Skeletal muscle satellite cell (primary cell): ENCODE measurements at regions not wholly inside any gene's neighbourhood (a gene's known extent, or its start where the extent isn't known, plus 50 kb on each side); places are given as distances from the start of the nearest gene placed in this dataset.
"Not testable (repeated sequence)": the region's sequence is repeated elsewhere in the genome, so short reads cannot be mapped to it uniquely, and the experiment has no call there.

ENCODE experiments used
- H3K27me3 ChIP-seq: 2 replicates; pipeline ENCODE4 v1.7.0; 2013; ENCODE audit warnings: low read length; ENCODE audit not compliant: control insufficient read depth, insufficient read depth
- H3K36me3 ChIP-seq: 2 replicates; pipeline ENCODE4 v1.7.0; 2013; ENCODE audit warnings: mild to moderate bottlenecking, control low read depth, low read length; ENCODE audit not compliant: insufficient read depth
- H3K4me1 ChIP-seq: 2 replicates; pipeline ENCODE4 v1.7.0; 2013; ENCODE audit warnings: low read length; ENCODE audit not compliant: control insufficient read depth, insufficient read depth
- H3K4me2 ChIP-seq: 2 replicates; pipeline ENCODE4 v1.7.0; 2013; ENCODE audit warnings: mild to moderate bottlenecking, low read length
- H3K4me3 ChIP-seq: 2 replicates; pipeline ENCODE4 v1.7.0; 2013; ENCODE audit warnings: low read length
- H3K9ac ChIP-seq: 2 replicates; pipeline ENCODE4 v1.7.0; 2013; ENCODE audit warnings: mild to moderate bottlenecking, low read depth, low read length, moderate library complexity
- H3K9me3 ChIP-seq: replicated peaks from 2 replicates; pipeline ENCODE4 v1.7.0; 2013; ENCODE audit warnings: mild to moderate bottlenecking, control low read depth, low read length

DNA sequence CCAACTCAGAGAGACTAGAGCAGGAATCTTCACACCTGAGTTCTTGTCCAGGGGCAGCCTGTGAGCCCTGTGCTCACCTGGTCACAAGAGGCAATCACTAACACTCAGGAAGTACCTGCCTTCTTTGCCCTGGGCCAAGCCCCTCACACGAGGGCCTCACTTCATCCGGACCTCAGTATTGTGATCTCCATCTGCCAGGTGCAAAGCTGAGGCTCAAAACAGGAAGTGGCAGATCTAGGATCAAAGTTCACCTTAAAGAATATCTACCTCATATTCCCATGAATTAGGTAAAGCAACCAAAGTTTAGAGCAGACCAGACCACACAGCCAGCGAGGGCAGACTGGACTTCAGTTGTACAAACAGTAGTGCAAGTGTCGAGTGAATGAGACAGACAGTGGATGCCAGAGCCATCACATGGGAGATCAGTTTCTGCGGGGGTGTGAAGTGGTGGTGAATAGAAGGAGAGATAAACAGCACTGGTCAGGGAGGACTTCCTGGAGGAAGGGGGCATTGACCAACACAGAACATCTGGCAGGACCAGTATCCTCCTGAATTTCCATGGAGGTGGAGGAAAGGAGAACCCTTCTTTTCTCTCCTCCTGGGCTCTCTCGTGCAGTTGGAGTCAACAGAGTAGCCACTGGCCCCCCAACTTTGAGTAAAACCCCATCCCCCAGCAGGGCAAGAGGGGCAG lies 116.6 kb upstream of the ZBTB40 start:
- Histone ChIP-seq H3K36me3 (no peaks in the 10 kb centered on the region), H3K4me2 (no peak overlapping the region), H3K4me3 (no peak overlapping the region), H3K9me3 (no peaks in the 10 kb centered on the region), H3K27me3 (peaks cover 42% of the 10 kb centered on the region), H3K4me1 (no peaks in the 10 kb centered on the region), H3K9ac (no peak overlapping the region)

DNA sequence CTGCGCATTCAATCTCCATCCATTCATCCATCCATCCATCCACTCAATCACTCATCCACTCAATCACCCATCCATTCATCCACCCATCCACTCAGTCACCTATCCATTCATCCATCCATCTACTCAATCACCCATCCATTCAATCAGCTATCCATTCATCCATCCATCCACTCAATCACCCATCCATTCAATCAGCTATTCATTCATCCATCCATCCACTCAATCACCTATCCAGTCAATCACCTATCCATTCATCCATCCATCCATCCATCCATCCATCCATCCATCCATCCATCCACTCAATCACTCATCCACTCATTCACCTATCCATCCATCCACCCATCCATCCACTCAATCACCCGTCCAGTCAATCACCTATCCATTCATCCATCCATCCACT lies 115.4 kb upstream of the ZBTB40 start:
- not testable (repeated sequence) for H3K9me3 ChIP-seq, H3K9ac ChIP-seq, H3K36me3 ChIP-seq, H3K4me3 ChIP-seq, H3K4me2 ChIP-seq, H3K4me1 ChIP-seq
- peaks cover 49% of the 10 kb centered on the region for H3K27me3 ChIP-seq

DNA sequence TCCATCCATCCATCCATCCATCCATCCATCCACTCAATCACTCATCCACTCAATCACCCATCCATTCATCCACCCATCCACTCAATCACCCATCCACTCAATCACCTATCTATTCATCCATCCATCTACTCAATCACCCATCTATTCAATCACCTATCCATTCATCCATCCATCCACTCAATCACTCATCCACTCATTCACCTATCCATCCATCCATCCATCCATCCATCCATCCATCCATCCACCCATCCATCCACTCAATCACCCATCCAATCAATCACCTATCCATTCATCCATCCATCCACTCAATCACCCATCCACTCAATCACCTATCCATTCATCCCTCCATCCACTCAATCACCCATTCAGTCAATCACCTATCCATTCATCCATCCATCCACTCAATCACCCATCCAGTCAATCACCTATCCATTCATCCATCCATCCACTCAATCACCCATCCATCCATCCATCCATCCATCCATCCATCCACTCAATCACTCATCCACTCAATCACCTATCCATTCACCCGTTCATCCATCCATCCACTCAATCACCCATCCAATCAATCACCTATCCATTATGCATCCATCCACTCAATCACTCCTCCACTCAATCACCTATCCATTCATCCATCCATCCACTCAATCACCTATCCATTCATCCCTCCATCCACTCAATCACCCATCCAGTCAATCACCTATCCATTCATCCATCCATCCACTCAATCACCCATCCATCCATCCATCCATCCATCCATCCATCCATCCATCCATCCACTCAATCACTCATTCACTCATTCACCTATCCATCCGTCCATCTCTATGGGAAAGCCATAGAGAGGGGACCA lies 114.7 kb upstream of the ZBTB40 start:
- H3K27me3 ChIP-seq, result peaks cover 52% of the 10 kb centered on the region
- not testable (repeated sequence) for H3K36me3 ChIP-seq, H3K9ac ChIP-seq

DNA sequence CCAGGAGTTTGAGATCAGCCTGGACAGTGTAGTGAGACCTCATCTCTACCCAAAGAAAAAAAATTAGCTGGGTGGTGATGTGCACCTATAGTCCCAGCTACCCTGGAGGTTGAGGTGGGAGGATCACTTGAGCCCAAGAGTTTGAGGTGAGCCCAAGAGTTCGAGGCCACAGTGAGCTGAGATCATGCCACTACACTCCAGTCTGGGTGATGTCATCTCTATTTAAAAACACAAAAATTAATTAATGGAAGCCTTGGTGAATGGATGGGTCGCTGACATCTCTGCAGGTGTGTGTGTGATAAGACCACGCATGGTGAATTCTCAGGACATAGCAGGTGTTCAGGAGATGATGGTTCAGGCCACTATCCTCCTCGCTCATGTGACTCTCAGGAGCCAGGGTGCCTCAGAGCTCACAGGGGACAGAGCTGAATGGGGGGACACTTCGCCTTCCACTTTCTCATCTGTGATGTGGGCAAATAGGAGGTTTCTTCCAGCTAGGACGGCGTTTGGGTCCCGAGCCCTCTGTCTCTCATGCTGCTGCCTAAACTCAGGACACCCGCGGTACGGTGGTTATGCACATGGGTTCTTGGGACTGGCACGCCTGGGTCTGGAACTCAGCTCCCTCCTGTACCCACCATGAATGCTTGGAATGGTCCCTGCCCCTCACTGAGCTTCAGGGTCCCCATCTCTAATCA lies 113.4 kb upstream of the ZBTB40 start:
- Histone ChIP-seq H3K4me3 (no peak overlapping the region), H3K9me3 (no peaks in the 10 kb centered on the region), H3K9ac (no peak overlapping the region), H3K4me2 (no peak overlapping the region), H3K36me3 (no peaks in the 10 kb centered on the region), H3K27me3 (peaks cover 58% of the 10 kb centered on the region), H3K4me1 (no peaks in the 10 kb centered on the region)

More for the DNA sequence above, 114.7 kb upstream of the ZBTB40 start:
- not testable (repeated sequence) for H3K4me3 ChIP-seq, H3K4me2 ChIP-seq, H3K9me3 ChIP-seq, H3K4me1 ChIP-seq

DNA sequence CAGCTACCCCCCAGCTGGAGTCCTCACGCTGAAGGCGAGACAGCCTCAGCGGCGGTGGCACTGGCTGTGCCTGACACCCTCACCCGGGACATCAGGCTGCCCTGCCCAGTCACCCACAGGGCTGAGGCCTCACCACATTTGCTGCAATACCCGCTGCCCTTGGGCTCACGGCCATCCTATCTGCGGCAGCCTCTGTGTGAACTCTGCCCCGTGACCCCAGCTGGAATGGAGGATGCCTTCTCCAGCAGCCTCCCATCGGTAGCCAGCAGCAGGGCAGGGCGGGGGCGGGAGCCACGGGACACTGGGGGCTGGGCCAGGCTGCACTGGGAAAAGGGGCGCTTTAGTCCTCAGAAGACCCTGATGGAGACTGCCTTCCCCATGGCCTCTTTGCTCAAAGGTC lies 112.4 kb upstream of the ZBTB40 start:
- Histone ChIP-seq H3K4me1 (no peaks in the 10 kb centered on the region), H3K27me3 (peaks cover 64% of the 10 kb centered on the region), H3K36me3 (no peaks in the 10 kb centered on the region), H3K4me3 (no peak overlapping the region), H3K9me3 (no peaks in the 10 kb centered on the region), H3K4me2 (no peak overlapping the region), H3K9ac (no peak overlapping the region)

DNA sequence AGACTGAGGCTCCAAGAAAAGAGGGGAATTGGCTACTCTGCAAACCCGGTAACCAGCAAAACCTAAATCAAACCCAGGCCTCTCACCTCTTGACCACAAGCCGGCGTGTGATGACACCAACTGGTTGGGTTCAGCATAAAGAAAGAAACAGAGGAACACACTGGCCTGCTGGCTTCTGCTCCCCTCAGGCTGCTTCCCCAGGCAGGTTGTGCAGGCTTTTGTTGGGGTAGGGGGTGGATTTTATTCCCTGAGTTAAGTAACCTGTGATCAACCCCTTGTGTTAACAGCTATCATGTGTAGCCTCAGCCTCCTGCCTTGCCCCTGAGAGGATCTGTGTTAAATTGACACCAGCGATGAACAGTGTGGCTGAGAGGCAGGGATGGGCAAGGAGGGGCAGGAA lies 111.6 kb upstream of the ZBTB40 start:
- no peaks in the 10 kb centered on the region for H3K4me1 ChIP-seq
- no peak overlapping the region for H3K4me3 ChIP-seq
- no peak overlapping the region for H3K9ac ChIP-seq
- H3K4me2 ChIP-seq, result no peak overlapping the region
- no peaks in the 10 kb centered on the region for H3K9me3 ChIP-seq
- H3K36me3 ChIP-seq, result no peaks in the 10 kb centered on the region
- peaks cover 72% of the 10 kb centered on the region for H3K27me3 ChIP-seq

DNA sequence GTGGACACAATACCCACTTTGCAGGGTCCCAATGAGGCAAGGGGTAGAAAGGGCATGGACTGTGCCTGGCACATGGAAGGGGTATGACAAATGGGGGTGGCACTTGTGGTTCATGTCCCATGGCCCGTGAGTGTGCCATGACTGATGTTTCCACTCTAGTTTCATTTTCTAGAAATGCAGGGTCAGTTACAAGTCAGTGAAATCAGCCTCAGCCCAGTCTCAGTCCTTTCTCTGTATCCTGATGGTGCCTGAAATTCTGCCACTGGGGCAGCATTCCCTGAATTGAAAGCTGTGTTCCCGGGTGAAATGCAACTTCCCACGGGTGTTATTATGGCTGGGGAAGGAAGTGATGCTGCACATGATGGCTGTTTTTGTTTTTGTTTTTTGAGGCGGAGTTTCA lies 110.8 kb upstream of the ZBTB40 start:
- no peaks in the 10 kb centered on the region for H3K9me3 ChIP-seq
- peaks cover 76% of the 10 kb centered on the region for H3K27me3 ChIP-seq
- no peak overlapping the region for H3K4me2 ChIP-seq
- no peaks in the 10 kb centered on the region for H3K36me3 ChIP-seq
- no peaks in the 10 kb centered on the region for H3K4me1 ChIP-seq
- H3K9ac ChIP-seq, result no peak overlapping the region
- H3K4me3 ChIP-seq, result no peak overlapping the region

DNA sequence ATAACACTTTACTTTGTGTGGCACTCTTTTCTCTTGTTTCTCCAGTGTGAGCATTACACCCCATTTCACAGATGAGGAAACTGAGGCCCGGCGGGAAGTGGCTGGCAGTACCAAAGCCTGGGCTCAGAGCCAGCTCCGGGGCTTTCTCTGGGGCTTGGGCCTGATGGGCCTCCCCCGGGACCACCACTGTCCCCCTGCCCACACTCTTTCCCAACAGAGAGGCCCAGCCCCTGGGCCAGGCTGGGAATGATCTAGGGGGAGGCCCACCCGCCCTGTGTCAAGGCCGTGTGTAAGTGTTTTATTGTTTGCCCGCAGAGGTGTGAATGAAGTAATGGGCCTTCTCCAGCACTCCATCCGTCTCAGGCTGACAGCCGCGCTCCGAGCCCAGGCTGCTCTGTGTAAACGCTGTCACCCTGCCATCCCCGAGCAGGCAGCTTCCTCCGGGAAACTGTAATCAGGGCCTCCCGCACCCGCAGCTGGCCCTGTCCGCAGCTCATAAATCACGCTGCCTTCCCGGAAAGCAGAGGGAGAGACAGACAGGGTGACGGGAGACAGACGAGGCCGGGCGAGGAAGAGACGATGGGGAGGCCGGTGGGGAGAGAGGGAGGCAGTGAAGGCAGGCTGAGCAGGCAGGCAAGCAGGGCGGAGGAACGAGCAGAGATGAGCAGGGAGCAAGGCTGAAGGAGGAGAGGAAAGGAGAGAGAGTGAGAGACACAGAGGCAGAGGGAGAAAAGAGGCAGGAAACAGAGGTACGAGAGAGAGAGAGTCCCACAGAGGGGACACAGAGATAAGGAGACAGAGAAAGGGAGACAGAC lies 109.7 kb upstream of the ZBTB40 start:
- no peaks in the 10 kb centered on the region for H3K36me3 ChIP-seq
- H3K4me2 ChIP-seq, result no peak overlapping the region
- H3K4me3 ChIP-seq, result no peak overlapping the region
- H3K9me3 ChIP-seq, result no peaks in the 10 kb centered on the region
- peaks cover 77% of the 10 kb centered on the region for H3K27me3 ChIP-seq
- H3K9ac ChIP-seq, result no peak overlapping the region
- no peaks in the 10 kb centered on the region for H3K4me1 ChIP-seq

DNA sequence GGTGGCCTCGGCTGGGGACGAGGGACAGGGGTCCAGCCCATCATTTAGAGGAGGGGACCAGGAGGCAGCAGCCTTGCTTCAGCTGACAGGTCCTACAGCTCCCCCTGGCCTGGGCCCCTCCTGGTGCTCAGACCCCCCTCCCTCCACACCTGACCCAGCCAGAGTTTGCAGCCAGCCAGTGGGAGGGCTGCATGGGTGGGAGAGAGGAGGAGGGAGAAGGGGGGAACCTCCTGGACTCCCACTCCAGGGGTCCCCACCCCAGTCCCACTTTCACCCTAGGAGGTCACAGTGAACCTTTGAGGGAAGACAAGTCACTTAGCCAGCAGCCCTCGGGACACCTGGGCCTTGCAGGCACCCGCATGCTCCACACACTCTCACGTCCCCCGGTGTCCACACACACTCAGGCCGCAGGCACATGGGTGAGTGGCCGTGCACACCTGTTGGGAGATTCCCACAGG lies 108.9 kb upstream of the ZBTB40 start:
- Histone ChIP-seq H3K27me3 (peaks cover 75% of the 10 kb centered on the region), H3K36me3 (no peaks in the 10 kb centered on the region), H3K9ac (no peak overlapping the region), H3K4me3 (no peak overlapping the region), H3K4me1 (no peaks in the 10 kb centered on the region), H3K9me3 (no peaks in the 10 kb centered on the region), H3K4me2 (no peak overlapping the region)

DNA sequence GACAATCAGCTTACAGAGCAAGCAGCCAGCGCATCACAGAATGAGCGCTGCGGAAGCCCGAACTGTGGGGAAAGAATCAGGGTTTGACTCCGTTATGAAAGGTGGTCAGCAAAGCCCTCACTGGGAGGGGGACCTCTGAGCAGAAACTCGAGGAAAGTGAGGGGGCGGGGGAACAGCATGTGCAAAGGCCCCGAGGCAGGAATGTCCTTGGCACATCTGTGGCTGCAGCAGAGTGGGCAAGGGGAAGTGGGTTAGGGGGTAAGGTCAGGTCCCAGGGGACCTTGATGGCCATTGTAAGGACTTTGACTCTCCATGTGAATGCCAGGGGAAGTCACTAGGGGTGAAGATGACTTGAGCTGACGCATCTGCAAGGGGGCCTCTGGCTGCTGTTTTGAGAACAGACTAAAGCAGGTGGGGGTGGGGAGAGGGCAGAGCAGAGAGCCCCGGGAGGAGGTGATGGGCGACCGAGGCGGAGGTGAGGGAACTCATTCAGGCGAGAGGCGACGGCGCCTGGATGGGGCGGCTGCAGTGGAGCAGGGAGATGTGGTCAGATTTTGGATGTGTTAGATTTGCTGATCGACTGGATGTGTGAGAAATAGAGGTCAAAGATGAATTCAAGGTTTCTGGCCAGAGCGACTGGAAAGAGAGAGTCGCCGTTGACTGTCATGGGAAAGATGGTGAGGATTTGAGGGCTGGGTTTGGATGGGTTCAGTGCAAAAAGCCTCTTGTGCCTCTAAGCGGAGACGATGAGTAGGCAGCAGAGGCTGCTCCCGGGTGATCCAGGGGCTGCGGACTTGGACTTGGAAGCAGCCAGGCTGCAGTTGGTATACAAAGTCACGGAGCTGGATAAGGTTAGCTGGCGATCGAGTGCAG lies 108.0 kb upstream of the ZBTB40 start:
- H3K36me3 ChIP-seq, result no peaks in the 10 kb centered on the region
- H3K4me2 ChIP-seq, result no peak overlapping the region
- H3K27me3 ChIP-seq, result peaks cover 74% of the 10 kb centered on the region
- no peaks in the 10 kb centered on the region for H3K9me3 ChIP-seq
- no peak overlapping the region for H3K9ac ChIP-seq
- no peaks in the 10 kb centered on the region for H3K4me1 ChIP-seq
- no peak overlapping the region for H3K4me3 ChIP-seq
